Neural cell (in vitro differentiated cells): ENCODE measurements at regions not wholly inside any gene's neighbourhood (a gene's known extent, or its start where the extent isn't known, plus 50 kb on each side); places are given as distances from the start of the nearest gene placed in this dataset.

Experiments
- H2AFZ ChIP-seq: fragments of 200-600, 300-800 bp; sonication (generic), shearing (Covaris generic); 2 replicates; pipeline ENCODE4 v1.6.0; 2014; ENCODE audit warnings: low read depth, mild to moderate bottlenecking, antibody characterized with exemption, low read length, moderate library complexity
- H3F3A ChIP-seq: fragments of 200-600 bp; shearing (Covaris generic); 2 replicates; pipeline ENCODE4 v1.6.1; 2016; ENCODE audit warnings: mild to moderate bottlenecking, moderate library complexity, mixed read lengths, antibody characterized with exemption, low read length; ENCODE audit not compliant: insufficient read depth, poor library complexity, severe bottlenecking
- H3K27ac ChIP-seq: fragments of 200-600, 300-800 bp; sonication (generic), shearing (Covaris generic); 2 replicates; pipeline ENCODE4 v1.5.1; 2014; ENCODE audit warnings: mild to moderate bottlenecking, low read length, moderate library complexity
- H3K27me3 ChIP-seq: fragments of 300-800, 200-600 bp; sonication (generic), shearing (Covaris generic); 2 replicates; pipeline ENCODE4 v1.6.0; 2014; ENCODE audit warnings: mild to moderate bottlenecking, low read depth, low read length, moderate library complexity; ENCODE audit not compliant: insufficient read depth
- H3K36me3 ChIP-seq: fragments of 300-800, 200-600 bp; sonication (generic), shearing (Covaris generic); 2 replicates; pipeline ENCODE4 v1.5.1; 2014; ENCODE audit warnings: mild to moderate bottlenecking, antibody characterized with exemption, low read length, moderate library complexity; ENCODE audit not compliant: insufficient read depth
- H3K4me2 ChIP-seq: fragments of 300-800, 200-600 bp; sonication (generic), shearing (Covaris generic); 2 replicates; pipeline ENCODE4 v1.6.0; 2014; ENCODE audit warnings: mild to moderate bottlenecking, low read length
- H3K4me3 ChIP-seq: fragments of 300-800, 200-600 bp; sonication (generic), shearing (Covaris generic); 2 replicates; pipeline ENCODE4 v1.5.1; 2014; ENCODE audit warnings: mild to moderate bottlenecking, low read length, moderate library complexity
- H3K79me2 ChIP-seq: fragments of 200-600 bp; shearing (Covaris generic); replicated peaks from 2 replicates; pipeline ENCODE4 v1.6.0; 2014; ENCODE audit warnings: mild to moderate bottlenecking, low read length, moderate library complexity; ENCODE audit not compliant: insufficient read depth
- H3K9ac ChIP-seq: fragments of 300-800, 200-600 bp; sonication (generic), shearing (Covaris generic); 2 replicates; pipeline ENCODE4 v1.6.1; 2016; ENCODE audit warnings: mild to moderate bottlenecking, low read length, mixed read lengths
- H3K9me2 ChIP-seq: fragments of 200-600 bp; shearing (Covaris generic); 2 replicates; pipeline ENCODE4 v1.6.1; 2016; ENCODE audit warnings: mild to moderate bottlenecking, low read length, mixed read lengths; ENCODE audit not compliant: insufficient read depth
- H3K9me3 ChIP-seq: fragments of 200-600, 300-800 bp; sonication (generic), shearing (Covaris generic); 2 replicates; pipeline ENCODE4 v1.6.1; 2016; ENCODE audit warnings: mild to moderate bottlenecking, mixed run types, low read length, moderate library complexity, mixed read lengths
- H4K20me1 ChIP-seq: fragments of 200-600 bp; shearing (Covaris generic); 2 replicates; pipeline ENCODE4 v1.6.1; 2016; ENCODE audit warnings: mild to moderate bottlenecking, mixed run types; ENCODE audit not compliant: insufficient read depth
- EP300 ChIP-seq: fragments of 450-650 bp; conservative IDR thresholded peaks from 2 replicates; pipeline ENCODE4 v1.6.1; 2014; ENCODE audit warnings: antibody characterized with exemption, mild to moderate bottlenecking, moderate library complexity; ENCODE audit not compliant: poor library complexity, severe bottlenecking
- EZH2 ChIP-seq: fragments of 200-600, 300-800 bp; shearing (Covaris generic), sonication (generic); IDR thresholded peaks from 2 replicates; pipeline ENCODE4 v1.6.1; 2014; ENCODE audit warnings: antibody characterized with exemption, low read length, borderline replicate concordance, mild to moderate bottlenecking; ENCODE audit not compliant: insufficient read depth, poor library complexity, severe bottlenecking
- MXI1 ChIP-seq: fragments of 450-650 bp; conservative IDR thresholded peaks from 2 replicates; pipeline ENCODE4 v1.6.1; 2014; ENCODE audit warnings: antibody characterized with exemption, mild to moderate bottlenecking; ENCODE audit not compliant: poor library complexity, severe bottlenecking
- POLR2AphosphoS5 ChIP-seq: IDR thresholded peaks from 2 replicates; pipeline ENCODE4 v1.6.1; 2012
- RAD21 ChIP-seq: fragments of 450-650 bp; conservative IDR thresholded peaks from 2 replicates; pipeline ENCODE4 v1.6.1; 2014; ENCODE audit warnings: antibody characterized with exemption, mild to moderate bottlenecking, moderate library complexity
- SMC3 ChIP-seq: fragments of 450-650 bp; conservative IDR thresholded peaks from 2 replicates; pipeline ENCODE4 v1.6.1; 2014; ENCODE audit warnings: antibody characterized with exemption, mild to moderate bottlenecking, moderate library complexity; ENCODE audit not compliant: poor library complexity
- TAF1 ChIP-seq: IDR thresholded peaks from 2 replicates; pipeline ENCODE4 v1.6.1; 2012; ENCODE audit warnings: low read depth
- TF ChIP-seq, protein P1 (sequence below): IDR thresholded peaks from 2 replicates; pipeline ENCODE4 v1.6.1; 2012; ENCODE audit warnings: borderline replicate concordance
- TF ChIP-seq, protein P2 (sequence below): fragments of 450-650 bp; IDR thresholded peaks from 2 replicates; pipeline ENCODE4 v1.5.1; 2014; ENCODE audit warnings: antibody characterized with exemption, mild to moderate bottlenecking, moderate library complexity; ENCODE audit not compliant: poor library complexity, severe bottlenecking

GRCh38 chr3:71997066-71997653 lies 212.2 kb upstream of the PROK2 start:
- H4K20me1 ChIP-seq = no peaks in the 10 kb centered on the region
- TF ChIP-seq, protein P1, sequence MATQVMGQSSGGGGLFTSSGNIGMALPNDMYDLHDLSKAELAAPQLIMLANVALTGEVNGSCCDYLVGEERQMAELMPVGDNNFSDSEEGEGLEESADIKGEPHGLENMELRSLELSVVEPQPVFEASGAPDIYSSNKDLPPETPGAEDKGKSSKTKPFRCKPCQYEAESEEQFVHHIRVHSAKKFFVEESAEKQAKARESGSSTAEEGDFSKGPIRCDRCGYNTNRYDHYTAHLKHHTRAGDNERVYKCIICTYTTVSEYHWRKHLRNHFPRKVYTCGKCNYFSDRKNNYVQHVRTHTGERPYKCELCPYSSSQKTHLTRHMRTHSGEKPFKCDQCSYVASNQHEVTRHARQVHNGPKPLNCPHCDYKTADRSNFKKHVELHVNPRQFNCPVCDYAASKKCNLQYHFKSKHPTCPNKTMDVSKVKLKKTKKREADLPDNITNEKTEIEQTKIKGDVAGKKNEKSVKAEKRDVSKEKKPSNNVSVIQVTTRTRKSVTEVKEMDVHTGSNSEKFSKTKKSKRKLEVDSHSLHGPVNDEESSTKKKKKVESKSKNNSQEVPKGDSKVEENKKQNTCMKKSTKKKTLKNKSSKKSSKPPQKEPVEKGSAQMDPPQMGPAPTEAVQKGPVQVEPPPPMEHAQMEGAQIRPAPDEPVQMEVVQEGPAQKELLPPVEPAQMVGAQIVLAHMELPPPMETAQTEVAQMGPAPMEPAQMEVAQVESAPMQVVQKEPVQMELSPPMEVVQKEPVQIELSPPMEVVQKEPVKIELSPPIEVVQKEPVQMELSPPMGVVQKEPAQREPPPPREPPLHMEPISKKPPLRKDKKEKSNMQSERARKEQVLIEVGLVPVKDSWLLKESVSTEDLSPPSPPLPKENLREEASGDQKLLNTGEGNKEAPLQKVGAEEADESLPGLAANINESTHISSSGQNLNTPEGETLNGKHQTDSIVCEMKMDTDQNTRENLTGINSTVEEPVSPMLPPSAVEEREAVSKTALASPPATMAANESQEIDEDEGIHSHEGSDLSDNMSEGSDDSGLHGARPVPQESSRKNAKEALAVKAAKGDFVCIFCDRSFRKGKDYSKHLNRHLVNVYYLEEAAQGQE = no peak
- TF ChIP-seq TAF1 (no peak), MXI1 (no peak), EP300 (no peak), SMC3 (no peak), POLR2AphosphoS5 (no peak), EZH2 (no peak), RAD21 (no peak)
- TF ChIP-seq, protein P2, sequence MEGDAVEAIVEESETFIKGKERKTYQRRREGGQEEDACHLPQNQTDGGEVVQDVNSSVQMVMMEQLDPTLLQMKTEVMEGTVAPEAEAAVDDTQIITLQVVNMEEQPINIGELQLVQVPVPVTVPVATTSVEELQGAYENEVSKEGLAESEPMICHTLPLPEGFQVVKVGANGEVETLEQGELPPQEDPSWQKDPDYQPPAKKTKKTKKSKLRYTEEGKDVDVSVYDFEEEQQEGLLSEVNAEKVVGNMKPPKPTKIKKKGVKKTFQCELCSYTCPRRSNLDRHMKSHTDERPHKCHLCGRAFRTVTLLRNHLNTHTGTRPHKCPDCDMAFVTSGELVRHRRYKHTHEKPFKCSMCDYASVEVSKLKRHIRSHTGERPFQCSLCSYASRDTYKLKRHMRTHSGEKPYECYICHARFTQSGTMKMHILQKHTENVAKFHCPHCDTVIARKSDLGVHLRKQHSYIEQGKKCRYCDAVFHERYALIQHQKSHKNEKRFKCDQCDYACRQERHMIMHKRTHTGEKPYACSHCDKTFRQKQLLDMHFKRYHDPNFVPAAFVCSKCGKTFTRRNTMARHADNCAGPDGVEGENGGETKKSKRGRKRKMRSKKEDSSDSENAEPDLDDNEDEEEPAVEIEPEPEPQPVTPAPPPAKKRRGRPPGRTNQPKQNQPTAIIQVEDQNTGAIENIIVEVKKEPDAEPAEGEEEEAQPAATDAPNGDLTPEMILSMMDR = no peak
- H3K36me3 ChIP-seq = no peaks in the 10 kb centered on the region
- no peak overlapping the region for H3K4me2 ChIP-seq
- H3K27ac ChIP-seq = no peak overlapping the region
- H3K27me3 ChIP-seq = no peaks in the 10 kb centered on the region
- H3K9ac ChIP-seq = no peak overlapping the region
- H3K4me3 ChIP-seq = no peak overlapping the region
- H3K79me2 ChIP-seq = no peaks in the 10 kb centered on the region
- H3K9me2 ChIP-seq = no peaks in the 10 kb centered on the region
- H3K9me3 ChIP-seq = no peaks in the 10 kb centered on the region
- H3F3A ChIP-seq = no peaks in the 10 kb centered on the region
- H2AFZ ChIP-seq = no peak overlapping the region

GRCh38 chr3:71994906-71995305 lies 210.0 kb upstream of the PROK2 start:
- H3K27ac ChIP-seq = no peak overlapping the region
- TF ChIP-seq RAD21 (no peak), MXI1 (no peak), SMC3 (no peak), EZH2 (no peak), POLR2AphosphoS5 (no peak), TAF1 (no peak), EP300 (no peak)
- TF ChIP-seq, protein P1 = no peak
- TF ChIP-seq, protein P2 = no peak

More at GRCh38 chr3:71994906-71995305, 210.0 kb upstream of the PROK2 start:
- H3K4me3 ChIP-seq = no peak overlapping the region
- H2AFZ ChIP-seq = no peak overlapping the region
- no peak overlapping the region for H3K9ac ChIP-seq
- no peaks in the 10 kb centered on the region for H3K79me2 ChIP-seq
- H3F3A ChIP-seq = no peaks in the 10 kb centered on the region
- no peak overlapping the region for H3K4me2 ChIP-seq
- H3K9me2 ChIP-seq = no peaks in the 10 kb centered on the region
- no peaks in the 10 kb centered on the region for H3K27me3 ChIP-seq
- no peaks in the 10 kb centered on the region for H3K9me3 ChIP-seq
- no peaks in the 10 kb centered on the region for H4K20me1 ChIP-seq
- no peaks in the 10 kb centered on the region for H3K36me3 ChIP-seq
